ENCODE measurements at regions not wholly inside any gene's neighbourhood (a gene's known extent, or its start where the extent isn't known, plus 50 kb on each side); places are given as distances from the start of the nearest gene placed in this dataset.

GRCh38 chr10:8504499-8504898 lies 450.0 kb downstream of the GATA3 start:
- Histone ChIP-seq H3K4ac (ENCODE audit: low read depth, low read length) (no peak overlapping the region), H3K56ac (ENCODE audit: low read length) (no peak overlapping the region), H3K4me2 (ENCODE audit: low read length) (no peak overlapping the region), H3K9ac (ENCODE audit: low read length) (no peak overlapping the region), H3K27me3 (ENCODE audit: insufficient read depth, low read length, poor library complexity) (no peaks in the 10 kb centered on the region), H3K36me3 (ENCODE audit: control insufficient read depth, insufficient read depth, low read length) (no peaks in the 10 kb centered on the region), H2BK120ac (ENCODE audit: low read depth, low read length) (no peak overlapping the region), H3K18ac (ENCODE audit: low read length) (no peak overlapping the region), H3K79me1 (ENCODE audit: low read length) (no peaks in the 10 kb centered on the region), H3K23ac (ENCODE audit: low read length) (no peak overlapping the region), H2BK15ac (replicated peaks; ENCODE audit: low read depth) (no peak overlapping the region), H3K4me1 (ENCODE audit: control insufficient read depth, low read depth, low read length) (peaks cover 4% of the 10 kb centered on the region), H3K27ac (ENCODE audit: low read depth, low read length) (no peak overlapping the region), H4K5ac (ENCODE audit: low read length) (no peak overlapping the region), H2BK5ac (ENCODE audit: low read length) (no peak overlapping the region), H2AK5ac (ENCODE audit: low read length) (no peak overlapping the region), H3K4me3 (ENCODE audit: low read length) (no peak overlapping the region), H3K79me2 (ENCODE audit: control insufficient read depth, insufficient read depth, low read length) (no peaks in the 10 kb centered on the region), H4K8ac (ENCODE audit: low read depth, low read length) (no peak overlapping the region)
- DNase-seq, result peak; percentile 62
- no CpG with 5 or more reads among the region's 10 CpGs for WGBS (ENCODE audit: extremely low coverage, insufficient coverage, low lambda C conversion rate)

GRCh38 chr10:8507156-8507555 lies 452.7 kb downstream of the GATA3 start:
- H3K18ac ChIP-seq (ENCODE audit: low read length), result no peak overlapping the region
- H3K4me3 ChIP-seq (ENCODE audit: low read length), result no peak overlapping the region
- no peak overlapping the region for H3K9ac ChIP-seq (ENCODE audit: low read length)
- no peak overlapping the region for H3K23ac ChIP-seq (ENCODE audit: low read length)
- H2AK5ac ChIP-seq (ENCODE audit: low read length), result no peak overlapping the region
- no peak overlapping the region for H3K4me2 ChIP-seq (ENCODE audit: low read length)
- H3K36me3 ChIP-seq (ENCODE audit: control insufficient read depth, insufficient read depth, low read length), result no peaks in the 10 kb centered on the region
- no peak overlapping the region for H3K4ac ChIP-seq (ENCODE audit: low read depth, low read length)
- no peak overlapping the region for H4K5ac ChIP-seq (ENCODE audit: low read length)
- no peaks in the 10 kb centered on the region for H3K79me1 ChIP-seq (ENCODE audit: low read length)
- no peaks in the 10 kb centered on the region for H3K27me3 ChIP-seq (ENCODE audit: insufficient read depth, low read length, poor library complexity)
- no peak overlapping the region for H3K27ac ChIP-seq (ENCODE audit: low read depth, low read length)
- no peaks in the 10 kb centered on the region for H3K79me2 ChIP-seq (ENCODE audit: control insufficient read depth, insufficient read depth, low read length)
- H4K8ac ChIP-seq (ENCODE audit: low read depth, low read length), result no peak overlapping the region
- H2BK5ac ChIP-seq (ENCODE audit: low read length), result no peak overlapping the region
- no CpG with 5 or more reads among the region's 3 CpGs for WGBS (ENCODE audit: extremely low coverage, insufficient coverage, low lambda C conversion rate)
- no peak for DNase-seq
- H2BK15ac ChIP-seq (replicated peaks; ENCODE audit: low read depth), result no peak overlapping the region
- H3K56ac ChIP-seq (ENCODE audit: low read length), result no peak overlapping the region
- H3K4me1 ChIP-seq (ENCODE audit: control insufficient read depth, low read depth, low read length), result peaks cover 4% of the 10 kb centered on the region
- no peak overlapping the region for H2BK120ac ChIP-seq (ENCODE audit: low read depth, low read length)

- Histone ChIP-seq H4K5ac (ENCODE audit: low read length) (no peak overlapping the region), H2BK15ac (replicated peaks; ENCODE audit: low read depth) (no peak overlapping the region), H3K9ac (ENCODE audit: low read length) (no peak overlapping the region), H3K4ac (ENCODE audit: low read depth, low read length) (no peak overlapping the region), H4K8ac (ENCODE audit: low read depth, low read length) (no peak overlapping the region), H3K36me3 (ENCODE audit: control insufficient read depth, insufficient read depth, low read length) (no peaks in the 10 kb centered on the region), H3K23ac (ENCODE audit: low read length) (no peak overlapping the region), H2AK5ac (ENCODE audit: low read length) (no peak overlapping the region), H3K27me3 (ENCODE audit: insufficient read depth, low read length, poor library complexity) (no peaks in the 10 kb centered on the region), H2BK5ac (ENCODE audit: low read length) (no peak overlapping the region), H3K4me3 (ENCODE audit: low read length) (no peak overlapping the region), H3K27ac (ENCODE audit: low read depth, low read length) (no peak overlapping the region), H3K4me2 (ENCODE audit: low read length) (no peak overlapping the region), H3K79me2 (ENCODE audit: control insufficient read depth, insufficient read depth, low read length) (no peaks in the 10 kb centered on the region), H3K4me1 (ENCODE audit: control insufficient read depth, low read depth, low read length) (peaks cover under 1% of the 10 kb centered on the region), H2BK120ac (ENCODE audit: low read depth, low read length) (no peak overlapping the region), H3K79me1 (ENCODE audit: low read length) (no peaks in the 10 kb centered on the region), H3K18ac (ENCODE audit: low read length) (no peak overlapping the region), H3K56ac (ENCODE audit: low read length) (no peak overlapping the region)
- no CpG with 5 or more reads among the region's 2 CpGs for WGBS (ENCODE audit: extremely low coverage, insufficient coverage, low lambda C conversion rate)
- DNase-seq, result no peak
These were observed 454.4 kb downstream of the GATA3 start for GRCh38 chr10:8508882-8509281.

- H2AK5ac ChIP-seq (ENCODE audit: low read length), result no peak overlapping the region
- no peak overlapping the region for H3K23ac ChIP-seq (ENCODE audit: low read length)
- no peak overlapping the region for H3K9ac ChIP-seq (ENCODE audit: low read length)
- no CpG with 5 or more reads among the region's 1 CpG for WGBS (ENCODE audit: extremely low coverage, insufficient coverage, low lambda C conversion rate)
- no peak overlapping the region for H2BK5ac ChIP-seq (ENCODE audit: low read length)
- H3K79me1 ChIP-seq (ENCODE audit: low read length), result no peaks in the 10 kb centered on the region
- no peak overlapping the region for H3K4me2 ChIP-seq (ENCODE audit: low read length)
- H3K56ac ChIP-seq (ENCODE audit: low read length), result no peak overlapping the region
- H3K79me2 ChIP-seq (ENCODE audit: control insufficient read depth, insufficient read depth, low read length), result no peaks in the 10 kb centered on the region
- no peaks in the 10 kb centered on the region for H3K4me1 ChIP-seq (ENCODE audit: control insufficient read depth, low read depth, low read length)
- H2BK15ac ChIP-seq (replicated peaks; ENCODE audit: low read depth), result no peak overlapping the region
- H3K18ac ChIP-seq (ENCODE audit: low read length), result no peak overlapping the region
- no peak overlapping the region for H3K4me3 ChIP-seq (ENCODE audit: low read length)
- H3K4ac ChIP-seq (ENCODE audit: low read depth, low read length), result no peak overlapping the region
- no peak overlapping the region for H4K5ac ChIP-seq (ENCODE audit: low read length)
- no peak overlapping the region for H4K8ac ChIP-seq (ENCODE audit: low read depth, low read length)
- H3K27ac ChIP-seq (ENCODE audit: low read depth, low read length), result no peak overlapping the region
- no peak overlapping the region for H2BK120ac ChIP-seq (ENCODE audit: low read depth, low read length)
- H3K27me3 ChIP-seq (ENCODE audit: insufficient read depth, low read length, poor library complexity), result no peaks in the 10 kb centered on the region
- no peaks in the 10 kb centered on the region for H3K36me3 ChIP-seq (ENCODE audit: control insufficient read depth, insufficient read depth, low read length)
- peak; percentile 26 for DNase-seq
These were observed 456.0 kb downstream of the GATA3 start for GRCh38 chr10:8510471-8510870.

- Histone ChIP-seq H2AK5ac (ENCODE audit: low read length) (no peak overlapping the region), H3K27ac (ENCODE audit: low read depth, low read length) (no peak overlapping the region), H2BK5ac (ENCODE audit: low read length) (no peak overlapping the region), H3K23ac (ENCODE audit: low read length) (no peak overlapping the region), H3K4me1 (ENCODE audit: control insufficient read depth, low read depth, low read length) (no peaks in the 10 kb centered on the region), H2BK120ac (ENCODE audit: low read depth, low read length) (no peak overlapping the region), H2BK15ac (replicated peaks; ENCODE audit: low read depth) (no peak overlapping the region), H3K79me1 (ENCODE audit: low read length) (no peaks in the 10 kb centered on the region), H3K27me3 (ENCODE audit: insufficient read depth, low read length, poor library complexity) (no peaks in the 10 kb centered on the region), H3K9ac (ENCODE audit: low read length) (no peak overlapping the region), H3K36me3 (ENCODE audit: control insufficient read depth, insufficient read depth, low read length) (no peaks in the 10 kb centered on the region), H3K79me2 (ENCODE audit: control insufficient read depth, insufficient read depth, low read length) (no peaks in the 10 kb centered on the region), H4K5ac (ENCODE audit: low read length) (no peak overlapping the region), H3K56ac (ENCODE audit: low read length) (no peak overlapping the region), H3K4me3 (ENCODE audit: low read length) (no peak overlapping the region), H3K4ac (ENCODE audit: low read depth, low read length) (no peak overlapping the region), H4K8ac (ENCODE audit: low read depth, low read length) (no peak overlapping the region), H3K4me2 (ENCODE audit: low read length) (no peak overlapping the region), H3K18ac (ENCODE audit: low read length) (no peak overlapping the region)
- no CpG with 5 or more reads among the region's 4 CpGs for WGBS (ENCODE audit: extremely low coverage, insufficient coverage, low lambda C conversion rate)
- DNase-seq, result peak; percentile 84
These were observed 456.5 kb downstream of the GATA3 start for GRCh38 chr10:8511026-8511425.

Measured in mesendoderm (in vitro differentiated cells).